Coronary artery (tissue), 2 donors: ENCODE measurements at regions not wholly inside any gene's neighbourhood (a gene's known extent, or its start where the extent isn't known, plus 50 kb on each side); places are given as distances from the start of the nearest gene placed in this dataset.

ENCODE experiments used
- DNase-seq: peaks from one replicate; pipeline ENCODE4 v3.0.0-alpha.2; 2017; ENCODE audit warnings: low spot score
- H3K27ac ChIP-seq, 2 donors: fragments of 200-600 bp; sonication (generic); one replicate each; pipeline ENCODE4 v1.5.1; 2016 to 2019
- H3K4me3 ChIP-seq: fragments of 200-600 bp; sonication (generic); 2 replicates; pipeline ENCODE4 v1.5.1; 2016; ENCODE audit warnings: mild to moderate bottlenecking, moderate library complexity
- TF ChIP-seq, protein P1 (sequence below): fragments of 200-600 bp; sonication (generic); IDR thresholded peaks from one replicate; pipeline ENCODE4 v1.5.1; 2019; ENCODE audit warnings: antibody characterized with exemption

GRCh38 chr17:13292291-13292690, 274.5 kb upstream of the ELAC2 start:
- no peak overlapping the region for H3K4me3 ChIP-seq
- no peak overlapping the region for H3K27ac ChIP-seq
- TF ChIP-seq, protein P1, sequence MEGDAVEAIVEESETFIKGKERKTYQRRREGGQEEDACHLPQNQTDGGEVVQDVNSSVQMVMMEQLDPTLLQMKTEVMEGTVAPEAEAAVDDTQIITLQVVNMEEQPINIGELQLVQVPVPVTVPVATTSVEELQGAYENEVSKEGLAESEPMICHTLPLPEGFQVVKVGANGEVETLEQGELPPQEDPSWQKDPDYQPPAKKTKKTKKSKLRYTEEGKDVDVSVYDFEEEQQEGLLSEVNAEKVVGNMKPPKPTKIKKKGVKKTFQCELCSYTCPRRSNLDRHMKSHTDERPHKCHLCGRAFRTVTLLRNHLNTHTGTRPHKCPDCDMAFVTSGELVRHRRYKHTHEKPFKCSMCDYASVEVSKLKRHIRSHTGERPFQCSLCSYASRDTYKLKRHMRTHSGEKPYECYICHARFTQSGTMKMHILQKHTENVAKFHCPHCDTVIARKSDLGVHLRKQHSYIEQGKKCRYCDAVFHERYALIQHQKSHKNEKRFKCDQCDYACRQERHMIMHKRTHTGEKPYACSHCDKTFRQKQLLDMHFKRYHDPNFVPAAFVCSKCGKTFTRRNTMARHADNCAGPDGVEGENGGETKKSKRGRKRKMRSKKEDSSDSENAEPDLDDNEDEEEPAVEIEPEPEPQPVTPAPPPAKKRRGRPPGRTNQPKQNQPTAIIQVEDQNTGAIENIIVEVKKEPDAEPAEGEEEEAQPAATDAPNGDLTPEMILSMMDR, result no peak
- no peak for DNase-seq

DNA sequence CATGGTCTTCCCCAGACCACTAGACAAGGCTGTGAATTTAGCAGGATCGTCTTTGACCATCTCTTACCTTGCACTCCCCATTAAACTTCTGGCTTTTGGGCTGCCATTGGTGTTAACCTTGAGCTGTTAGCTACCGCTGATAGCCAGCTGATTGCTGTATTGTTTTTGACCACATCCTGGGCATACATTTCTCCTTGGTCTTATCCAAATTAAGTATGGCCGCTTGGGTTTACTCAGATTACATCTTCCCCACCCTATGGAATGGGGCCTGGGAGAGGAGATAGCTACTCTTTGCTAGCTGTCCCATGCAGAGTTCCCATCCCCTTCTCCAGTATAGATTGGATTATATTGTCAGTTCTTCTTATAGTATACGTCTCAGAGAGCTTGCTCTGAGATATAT, 270.4 kb upstream of the ELAC2 start:
- Histone ChIP-seq H3K27ac (no peak overlapping the region), H3K4me3 (no peak overlapping the region)
- TF ChIP-seq, protein P1, result no peak
- DNase-seq, result no peak

DNA sequence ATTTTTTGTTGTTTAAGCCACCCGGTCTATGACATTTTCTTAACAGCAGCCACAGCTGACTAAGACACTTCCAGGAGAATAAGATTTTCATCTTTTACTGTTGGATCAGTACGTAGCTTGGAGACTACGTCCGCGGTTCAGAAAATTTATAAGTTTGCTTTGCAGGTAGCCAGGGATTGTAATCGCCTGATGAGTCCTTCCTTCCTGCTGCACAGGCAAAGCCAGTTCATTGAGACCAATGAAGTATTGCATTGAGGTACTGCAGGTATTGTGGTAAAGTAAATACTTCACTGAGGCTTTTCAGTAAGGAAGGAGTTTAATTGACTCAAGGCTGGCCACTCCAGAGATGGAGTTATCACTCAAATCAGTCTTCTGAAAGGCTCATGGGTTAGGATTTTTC, 269.4 kb upstream of the ELAC2 start:
- DNase-seq, result no peak
- Histone ChIP-seq H3K27ac (no peak overlapping the region), H3K4me3 (no peak overlapping the region)
- TF ChIP-seq, protein P1, result no peak

DNA sequence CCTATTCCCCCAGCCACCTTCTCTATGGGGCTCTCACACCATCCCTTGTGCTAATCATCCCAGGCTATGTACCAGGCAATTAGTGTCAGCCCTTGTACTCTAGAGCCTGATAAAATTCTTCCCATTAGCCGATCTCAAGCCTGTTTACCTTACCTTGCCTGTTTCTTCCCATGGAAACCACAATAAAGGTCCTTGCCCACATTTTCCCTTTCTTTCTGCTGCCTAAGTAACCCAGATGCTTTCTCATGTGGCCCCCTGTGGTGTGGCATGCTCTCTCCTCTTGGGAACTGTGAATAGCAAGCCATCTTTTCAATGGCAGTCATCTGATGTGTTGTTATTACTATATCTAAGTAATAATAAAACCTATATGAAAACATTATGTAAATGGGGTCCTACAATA, 265.8 kb upstream of the ELAC2 start:
- no peak overlapping the region for H3K27ac ChIP-seq
- H3K4me3 ChIP-seq, result no peak overlapping the region
- no peak for DNase-seq
- TF ChIP-seq, protein P1, result no peak

DNA sequence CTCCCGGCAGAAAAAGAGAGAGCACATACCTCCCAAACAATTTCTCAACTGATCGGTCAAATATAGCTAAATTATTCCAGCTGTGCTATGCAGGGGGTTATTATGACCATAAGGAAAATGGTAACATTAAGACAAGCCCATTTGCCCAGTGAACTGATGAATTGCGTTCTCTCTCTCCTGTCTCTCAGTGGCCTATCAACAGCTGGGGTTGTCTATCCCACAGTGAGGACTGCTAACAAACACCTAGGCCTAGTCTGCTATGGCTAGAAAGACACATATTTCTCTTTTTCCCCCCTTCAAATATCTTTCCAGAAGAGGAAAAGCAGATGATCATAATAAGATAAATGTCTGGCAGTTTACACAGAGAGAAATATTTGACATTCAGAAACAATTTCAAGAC, 263.8 kb upstream of the ELAC2 start:
- no peak overlapping the region for H3K4me3 ChIP-seq
- TF ChIP-seq, protein P1, result no peak
- DNase-seq, result no peak
- H3K27ac ChIP-seq, result no peak overlapping the region

DNA sequence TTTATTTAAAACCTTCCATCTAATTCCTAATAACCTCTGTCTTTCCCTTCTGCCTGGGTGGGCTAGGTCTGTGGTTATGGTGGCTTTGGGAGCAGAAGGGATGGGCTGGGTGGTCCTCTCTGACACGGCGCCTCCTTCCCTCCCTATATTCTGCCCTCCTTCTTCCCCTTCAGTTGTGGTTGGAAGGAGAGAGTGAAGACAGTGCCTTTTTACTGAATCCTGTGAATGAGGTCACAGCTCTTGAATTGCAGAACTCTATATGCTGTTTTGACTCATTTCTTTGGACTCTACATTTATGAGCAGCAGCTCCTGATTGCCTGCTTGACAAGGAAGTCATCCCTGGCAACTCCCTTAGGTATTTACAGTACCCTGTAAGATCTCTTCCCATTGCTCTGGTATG, 256.0 kb upstream of the ELAC2 start:
- DNase-seq, result no peak
- TF ChIP-seq, protein P1, result no peak
- H3K27ac ChIP-seq, result no peak overlapping the region

DNA sequence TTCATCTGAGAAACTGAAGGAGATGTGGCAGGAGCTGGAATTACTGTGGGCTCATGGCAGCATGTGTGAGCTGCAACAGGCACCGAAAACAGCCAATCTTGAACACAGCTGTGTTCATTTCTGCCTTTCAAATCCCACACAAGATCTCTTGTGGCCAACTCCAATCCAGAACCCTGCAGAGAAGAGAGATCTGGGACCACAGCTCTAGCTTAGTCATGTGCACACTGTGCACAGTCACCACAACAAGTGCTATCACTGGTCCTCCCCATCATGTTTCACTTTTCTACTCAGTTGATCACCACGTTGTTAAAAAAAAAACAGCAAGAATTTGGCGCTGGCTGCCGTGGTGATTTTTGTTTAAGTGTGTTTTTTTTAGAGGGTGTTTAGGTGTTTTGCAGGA, 254.5 kb upstream of the ELAC2 start:
- no peak overlapping the region for H3K4me3 ChIP-seq
- H3K27ac ChIP-seq, result no peak overlapping the region
- no peak for DNase-seq
- TF ChIP-seq, protein P1, result no peak

More for the DNA sequence above, 256.0 kb upstream of the ELAC2 start:
- no peak overlapping the region for H3K4me3 ChIP-seq
